ENCODE measurements at regions not wholly inside any gene's neighbourhood (a gene's known extent, or its start where the extent isn't known, plus 50 kb on each side); places are given as distances from the start of the nearest gene placed in this dataset.

DNA sequence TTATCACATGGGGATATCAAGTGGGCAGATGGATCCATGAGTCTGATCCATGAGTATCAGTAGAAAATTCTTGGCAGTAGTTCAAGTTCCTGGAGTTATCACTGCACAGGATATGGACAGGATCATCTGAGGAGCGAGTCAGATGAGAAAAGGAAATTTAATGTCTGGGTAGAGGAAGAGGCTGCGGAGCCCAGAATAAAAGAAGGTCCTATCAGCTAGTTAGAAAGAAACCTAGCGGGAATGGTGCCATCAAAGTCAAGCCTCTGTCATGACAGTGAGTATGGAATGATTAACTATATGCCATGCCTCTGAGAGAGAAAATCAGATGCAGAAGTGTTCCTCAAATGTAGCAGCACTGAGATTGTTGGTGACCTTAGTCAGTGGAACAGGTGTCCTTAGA is 248.1 kb downstream of the PIK3R1 start:
- ChIA-PET POLR2A (no interaction called here), CTCF (interaction anchor here (4.1 kb wide), 1 partner anchor 177 kb away, joined by 36 read pairs; no protein-coding TSS in a partner anchor)
- Histone ChIP-seq H3K4me3 (ENCODE audit: low read depth, low read length) (no peak overlapping the region), H3K27ac (ENCODE audit: extremely low read depth, low read depth, low read length) (no peak overlapping the region), H3K36me3 (ENCODE audit: control insufficient read depth in 2 of 2, insufficient read depth in 1 of 2, low read length in 2 of 2) (no peaks in the 10 kb centered on the region), H3K4me1 (ENCODE audit: control insufficient read depth, insufficient read depth, low read length) (peaks cover 9% of the 10 kb centered on the region), H3K9me3 (ENCODE audit: control insufficient read depth, insufficient read depth, low read depth, low read length) (no peaks in the 10 kb centered on the region)
- TF ChIP-seq SP3 (tag by site-specific recombination; IDR thresholded peaks at IDR 0.05), result no peak
- no peak for TF ChIP-seq ZNF37A (tag by site-specific recombination; IDR thresholded peaks at IDR 0.05)
- TF ChIP-seq REST (tag by site-specific recombination; IDR thresholded peaks at IDR 0.05), result no peak
- TF ChIP-seq, protein P1, sequence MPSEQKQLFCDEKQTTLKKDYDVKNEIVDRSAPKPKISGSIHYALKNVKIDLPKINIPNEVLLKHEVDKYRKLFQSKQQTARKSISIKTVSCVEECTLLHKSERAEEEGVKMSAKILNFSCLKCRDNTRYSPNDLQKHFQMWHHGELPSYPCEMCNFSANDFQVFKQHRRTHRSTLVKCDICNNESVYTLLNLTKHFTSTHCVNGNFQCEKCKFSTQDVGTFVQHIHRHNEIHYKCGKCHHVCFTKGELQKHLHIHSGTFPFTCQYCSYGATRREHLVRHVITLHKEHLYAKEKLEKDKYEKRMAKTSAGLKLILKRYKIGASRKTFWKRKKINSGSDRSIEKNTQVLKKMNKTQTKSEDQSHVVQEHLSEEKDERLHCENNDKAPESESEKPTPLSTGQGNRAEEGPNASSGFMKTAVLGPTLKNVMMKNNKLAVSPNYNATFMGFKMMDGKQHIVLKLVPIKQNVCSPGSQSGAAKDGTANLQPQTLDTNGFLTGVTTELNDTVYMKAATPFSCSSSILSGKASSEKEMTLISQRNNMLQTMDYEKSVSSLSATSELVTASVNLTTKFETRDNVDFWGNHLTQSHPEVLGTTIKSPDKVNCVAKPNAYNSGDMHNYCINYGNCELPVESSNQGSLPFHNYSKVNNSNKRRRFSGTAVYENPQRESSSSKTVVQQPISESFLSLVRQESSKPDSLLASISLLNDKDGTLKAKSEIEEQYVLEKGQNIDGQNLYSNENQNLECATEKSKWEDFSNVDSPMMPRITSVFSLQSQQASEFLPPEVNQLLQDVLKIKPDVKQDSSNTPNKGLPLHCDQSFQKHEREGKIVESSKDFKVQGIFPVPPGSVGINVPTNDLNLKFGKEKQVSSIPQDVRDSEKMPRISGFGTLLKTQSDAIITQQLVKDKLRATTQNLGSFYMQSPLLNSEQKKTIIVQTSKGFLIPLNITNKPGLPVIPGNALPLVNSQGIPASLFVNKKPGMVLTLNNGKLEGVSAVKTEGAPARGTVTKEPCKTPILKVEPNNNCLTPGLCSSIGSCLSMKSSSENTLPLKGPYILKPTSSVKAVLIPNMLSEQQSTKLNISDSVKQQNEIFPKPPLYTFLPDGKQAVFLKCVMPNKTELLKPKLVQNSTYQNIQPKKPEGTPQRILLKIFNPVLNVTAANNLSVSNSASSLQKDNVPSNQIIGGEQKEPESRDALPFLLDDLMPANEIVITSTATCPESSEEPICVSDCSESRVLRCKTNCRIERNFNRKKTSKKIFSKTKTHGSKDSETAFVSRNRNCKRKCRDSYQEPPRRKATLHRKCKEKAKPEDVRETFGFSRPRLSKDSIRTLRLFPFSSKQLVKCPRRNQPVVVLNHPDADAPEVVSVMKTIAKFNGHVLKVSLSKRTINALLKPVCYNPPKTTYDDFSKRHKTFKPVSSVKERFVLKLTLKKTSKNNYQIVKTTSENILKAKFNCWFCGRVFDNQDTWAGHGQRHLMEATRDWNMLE (tag by site-specific recombination; conservative IDR thresholded peaks at IDR 0.05; ENCODE audit: low read depth), result no peak
- TF ChIP-seq, protein P2, sequence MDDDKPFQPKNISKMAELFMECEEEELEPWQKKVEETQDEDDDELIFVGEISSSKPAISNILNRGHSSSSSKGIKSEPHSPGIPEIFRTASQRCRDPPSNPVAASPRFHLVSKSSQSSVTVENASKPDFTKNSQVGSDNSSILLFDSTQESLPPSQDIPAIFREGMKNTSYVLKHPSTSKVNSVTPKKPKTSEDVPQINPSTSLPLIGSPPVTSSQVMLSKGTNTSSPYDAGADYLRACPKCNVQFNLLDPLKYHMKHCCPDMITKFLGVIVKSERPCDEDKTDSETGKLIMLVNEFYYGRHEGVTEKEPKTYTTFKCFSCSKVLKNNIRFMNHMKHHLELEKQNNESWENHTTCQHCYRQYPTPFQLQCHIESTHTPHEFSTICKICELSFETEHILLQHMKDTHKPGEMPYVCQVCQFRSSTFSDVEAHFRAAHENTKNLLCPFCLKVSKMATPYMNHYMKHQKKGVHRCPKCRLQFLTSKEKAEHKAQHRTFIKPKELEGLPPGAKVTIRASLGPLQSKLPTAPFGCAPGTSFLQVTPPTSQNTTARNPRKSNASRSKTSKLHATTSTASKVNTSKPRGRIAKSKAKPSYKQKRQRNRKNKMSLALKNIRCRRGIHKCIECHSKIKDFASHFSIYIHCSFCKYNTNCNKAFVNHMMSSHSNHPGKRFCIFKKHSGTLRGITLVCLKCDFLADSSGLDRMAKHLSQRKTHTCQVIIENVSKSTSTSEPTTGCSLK (tag by site-specific recombination; IDR thresholded peaks at IDR 0.05), result no peak
- no peak for TF ChIP-seq KLF10 (tag by site-specific recombination; IDR thresholded peaks at IDR 0.05)
- TF ChIP-seq PATZ1 (tag by site-specific recombination; IDR thresholded peaks at IDR 0.05), result no peak
- TF ChIP-seq ZNF121 (tag by site-specific recombination; IDR thresholded peaks at IDR 0.05), result no peak
- no peak for TF ChIP-seq ZNF112 (tag by site-specific recombination; IDR thresholded peaks at IDR 0.05)
- TF ChIP-seq ZNF704 (tag by site-specific recombination; IDR thresholded peaks at IDR 0.05), result no peak
- TF ChIP-seq CTCF (tag by site-specific recombination; IDR thresholded peaks at IDR 0.05), result no peak
- TF ChIP-seq OSR2 (tag by site-specific recombination; IDR thresholded peaks at IDR 0.05), result no peak
- TF ChIP-seq ZNF248 (tag by site-specific recombination; IDR thresholded peaks at IDR 0.05), result no peak
- TF ChIP-seq SP7 (tag by site-specific recombination; IDR thresholded peaks at IDR 0.05), result no peak
- no peak for TF ChIP-seq ZNF513 (tag by site-specific recombination; IDR thresholded peaks at IDR 0.05)
- TF ChIP-seq ZNF571 (tag by site-specific recombination; IDR thresholded peaks at IDR 0.05), result no peak
- no peak for TF ChIP-seq ZNF362 (tag by site-specific recombination; IDR thresholded peaks at IDR 0.05)
